Osteoblast (primary cell): ENCODE measurements at regions not wholly inside any gene's neighbourhood (a gene's known extent, or its start where the extent isn't known, plus 50 kb on each side); places are given as distances from the start of the nearest gene placed in this dataset.

ENCODE experiments used
- DNase-seq: peaks from one replicate; pipeline ENCODE4 v3.0.0; 2011; ENCODE audit warnings: low spot score, mixed read lengths; ENCODE audit not compliant: insufficient read length; ENCODE audit errors: missing footprints
- H2AFZ ChIP-seq: 2 replicates; pipeline ENCODE4 v1.6.0; 2011; ENCODE audit warnings: mild to moderate bottlenecking, low read length
- H3K27ac ChIP-seq: 2 replicates; pipeline ENCODE4 v1.5.1; 2011; ENCODE audit warnings: mild to moderate bottlenecking, low read depth, low read length, moderate library complexity
- H3K27me3 ChIP-seq: 2 replicates; pipeline ENCODE4 v1.6.0; 2012; ENCODE audit warnings: mild to moderate bottlenecking, control low read depth, inconsistent platforms, low read length, moderate library complexity; ENCODE audit not compliant: insufficient read depth
- H3K36me3 ChIP-seq: 2 replicates; pipeline ENCODE4 v1.5.1; 2011; ENCODE audit warnings: mild to moderate bottlenecking, low read length, control low read depth, moderate library complexity; ENCODE audit not compliant: insufficient read depth
- H3K4me1 ChIP-seq: 2 replicates; pipeline ENCODE4 v1.5.1; 2011; ENCODE audit warnings: mild to moderate bottlenecking, low read length, control low read depth, moderate library complexity; ENCODE audit not compliant: insufficient read depth
- H3K4me2 ChIP-seq: 2 replicates; pipeline ENCODE4 v1.6.0; 2011; ENCODE audit warnings: mild to moderate bottlenecking, low read length; ENCODE audit not compliant: insufficient read depth
- H3K4me3 ChIP-seq: fragments of 200-600 bp; sonication (generic); 3 replicates; pipeline ENCODE4 v1.5.1; 2012; ENCODE audit warnings: mild to moderate bottlenecking, low read length, inconsistent platforms; ENCODE audit not compliant: insufficient read depth
- H3K79me2 ChIP-seq: 2 replicates; pipeline ENCODE4 v1.6.0; 2012; ENCODE audit warnings: mild to moderate bottlenecking, low read length, control low read depth, inconsistent platforms; ENCODE audit not compliant: insufficient read depth
- H3K9me3 ChIP-seq: 2 replicates; pipeline ENCODE4 v1.5.1; 2011; ENCODE audit warnings: low read depth, low read length, control low read depth
- H4K20me1 ChIP-seq: 2 replicates; pipeline ENCODE4 v1.6.0; 2012; ENCODE audit warnings: mild to moderate bottlenecking, low read length, control low read depth; ENCODE audit not compliant: insufficient read depth
- CTCF ChIP-seq: IDR thresholded peaks from 2 replicates; pipeline ENCODE4 v1.5.1; 2011; ENCODE audit warnings: mild to moderate bottlenecking, low read depth, low read length, moderate library complexity; ENCODE audit errors: extremely low read depth

DNA sequence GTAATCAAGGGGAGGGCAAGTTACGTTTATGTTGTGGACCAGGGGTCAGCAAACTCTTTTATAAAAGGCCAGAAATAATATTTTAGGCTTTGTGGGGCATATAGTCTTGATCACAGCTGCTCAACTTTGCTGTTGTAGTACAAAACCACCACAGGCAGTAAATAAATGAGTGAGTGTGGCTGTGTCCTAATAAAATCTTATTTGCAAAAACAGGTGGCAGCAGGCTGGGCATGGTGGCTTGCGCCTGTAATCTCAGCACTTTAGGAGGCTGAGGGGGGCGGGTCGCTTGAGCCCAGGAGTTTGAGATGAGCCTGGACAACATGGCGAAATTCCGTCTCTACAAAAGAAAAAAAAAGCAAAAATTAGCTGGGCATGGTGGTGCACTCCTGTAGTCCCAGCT is 57.9 kb upstream of the NUP160 start:
- Histone ChIP-seq H3K4me1 (peaks cover 13% of the 10 kb centered on the region), H2AFZ (no peak overlapping the region), H3K79me2 (no peaks in the 10 kb centered on the region), H3K36me3 (no peaks in the 10 kb centered on the region), H3K4me3 (no peak overlapping the region), H3K27ac (no peak overlapping the region), H3K4me2 (no peak overlapping the region), H3K27me3 (no peaks in the 10 kb centered on the region), H3K9me3 (no peaks in the 10 kb centered on the region), H4K20me1 (no peaks in the 10 kb centered on the region)
- no peak for DNase-seq
- TF ChIP-seq CTCF = no peak

GRCh38 chr11:47905358-47906059 is 57.4 kb upstream of the NUP160 start:
- no peak overlapping the region for H3K4me3 ChIP-seq
- H3K27me3 ChIP-seq = no peaks in the 10 kb centered on the region
- H3K79me2 ChIP-seq = no peaks in the 10 kb centered on the region
- no peak overlapping the region for H3K27ac ChIP-seq
- H2AFZ ChIP-seq = no peak overlapping the region
- no peaks in the 10 kb centered on the region for H3K9me3 ChIP-seq
- no peaks in the 10 kb centered on the region for H4K20me1 ChIP-seq
- H3K36me3 ChIP-seq = no peaks in the 10 kb centered on the region
- no peak for TF ChIP-seq CTCF
- peaks cover 13% of the 10 kb centered on the region for H3K4me1 ChIP-seq
- no peak overlapping the region for H3K4me2 ChIP-seq
- peak; percentile 64 for DNase-seq

- no peaks in the 10 kb centered on the region for H3K27me3 ChIP-seq
- no peak overlapping the region for H3K27ac ChIP-seq
- no peak overlapping the region for H3K4me3 ChIP-seq
- peak; percentile 51 for DNase-seq
- no peak overlapping the region for H2AFZ ChIP-seq
- no peak overlapping the region for H3K4me2 ChIP-seq
- H3K36me3 ChIP-seq = no peaks in the 10 kb centered on the region
- no peak for TF ChIP-seq CTCF
- no peaks in the 10 kb centered on the region for H3K79me2 ChIP-seq
- H3K4me1 ChIP-seq = peaks cover 13% of the 10 kb centered on the region
- no peaks in the 10 kb centered on the region for H3K9me3 ChIP-seq
- no peaks in the 10 kb centered on the region for H4K20me1 ChIP-seq
Observed at GRCh38 chr11:47904808-47905207, 56.7 kb upstream of the NUP160 start.

DNA sequence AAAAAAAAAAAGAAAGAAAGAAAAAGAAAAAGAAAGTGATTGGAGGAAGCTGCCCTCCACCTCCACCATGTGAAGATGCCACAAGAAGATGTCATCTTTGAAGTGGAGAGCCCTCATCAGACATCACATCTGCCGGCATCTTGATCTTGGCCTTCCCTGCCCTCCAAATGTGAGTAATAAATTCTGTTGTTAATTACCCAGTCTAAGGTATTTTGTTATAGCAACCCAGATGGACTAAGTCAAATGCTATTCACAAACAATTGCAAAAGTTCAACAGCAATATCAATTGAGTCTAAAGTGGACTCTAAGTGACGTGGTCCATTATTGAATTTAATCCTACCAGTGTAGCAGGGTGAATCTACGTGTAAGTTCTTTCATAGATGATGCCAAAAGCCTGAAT is 55.9 kb upstream of the NUP160 start:
- Histone ChIP-seq H3K9me3 (no peaks in the 10 kb centered on the region), H3K36me3 (no peaks in the 10 kb centered on the region), H2AFZ (no peak overlapping the region), H3K4me2 (no peak overlapping the region), H3K4me1 (peaks cover 13% of the 10 kb centered on the region), H3K27ac (no peak overlapping the region), H3K27me3 (no peaks in the 10 kb centered on the region), H4K20me1 (no peaks in the 10 kb centered on the region), H3K4me3 (no peak overlapping the region), H3K79me2 (no peaks in the 10 kb centered on the region)
- TF ChIP-seq CTCF = no peak
- no peak for DNase-seq
